HG03175 (cell line): ENCODE measurements at regions not wholly inside any gene's neighbourhood (a gene's known extent, or its start where the extent isn't known, plus 50 kb on each side); places are given as distances from the start of the nearest gene placed in this dataset.

Experiments
- ATAC-seq: cut with Tn5 transposase; IDR thresholded peaks from one replicate; pipeline ENCODE4 v1.9.1; 2021; ENCODE audit warnings: mild to moderate bottlenecking, moderate library complexity; ENCODE audit not compliant: unreplicated experiment

DNA sequence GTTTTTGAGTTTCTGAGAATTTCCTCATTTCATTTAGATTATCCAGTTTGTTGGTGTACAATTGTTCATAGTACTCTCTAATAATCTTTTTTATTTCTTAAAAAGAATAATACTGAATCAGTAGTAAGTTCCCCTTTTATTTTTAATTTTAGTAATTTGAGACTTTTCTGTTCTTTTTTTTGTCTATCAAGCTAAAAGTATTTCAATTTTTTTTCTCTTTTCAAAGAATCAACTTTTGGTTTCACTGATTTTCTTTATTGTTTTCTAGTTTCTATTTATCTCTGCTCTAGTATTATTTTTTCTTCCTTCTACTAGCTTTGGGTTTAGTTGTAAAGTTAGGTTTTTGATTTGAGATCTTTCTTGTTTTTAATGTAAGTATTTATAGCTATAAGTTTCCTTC lies 60.6 kb upstream of the ARL15 start:
- no peak for ATAC-seq

DNA sequence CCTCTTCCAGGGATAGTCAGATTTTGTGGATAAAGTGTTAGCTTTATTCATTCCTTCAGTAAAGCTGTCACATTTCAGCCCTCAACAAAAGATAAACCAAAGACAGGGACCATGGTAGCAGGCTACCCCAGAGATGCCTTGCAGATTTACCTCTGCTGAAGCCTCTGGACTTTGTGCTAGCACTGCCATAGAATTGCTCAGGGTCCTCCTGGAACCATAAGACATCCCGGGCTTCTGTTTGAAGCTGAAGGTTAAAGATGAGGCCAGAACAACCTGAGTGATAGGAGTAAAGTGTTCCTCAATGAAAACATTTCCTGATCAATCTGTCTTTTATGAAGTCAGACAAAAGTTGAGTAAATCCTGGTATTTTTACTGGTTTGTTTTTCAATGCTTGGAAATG lies 57.5 kb upstream of the ARL15 start:
- ATAC-seq, result no peak

DNA sequence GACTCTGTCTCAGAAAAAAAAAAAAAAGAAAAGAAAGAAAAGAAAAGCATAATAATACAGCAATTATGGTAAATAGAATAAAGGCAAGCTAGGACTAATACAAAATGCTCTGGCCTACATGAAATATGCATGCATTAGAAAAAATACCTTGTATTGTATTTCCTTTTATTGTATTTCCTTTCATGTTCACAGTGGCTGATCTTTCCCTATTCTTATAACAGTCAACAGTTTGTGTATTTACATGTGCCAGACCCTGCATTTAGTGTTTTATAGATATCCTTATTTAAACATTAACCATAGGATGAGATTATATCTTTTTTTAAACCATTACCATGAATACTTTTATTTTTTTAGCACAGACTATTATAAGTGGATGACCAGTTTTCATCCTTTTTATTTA lies 56.3 kb upstream of the ARL15 start:
- ATAC-seq, result no peak

GRCh38 chr5:54363669-54364068 lies 53.3 kb upstream of the ARL15 start:
- no peak for ATAC-seq

GRCh38 chr5:54362992-54363625 lies 52.7 kb upstream of the ARL15 start:
- no peak for ATAC-seq

DNA sequence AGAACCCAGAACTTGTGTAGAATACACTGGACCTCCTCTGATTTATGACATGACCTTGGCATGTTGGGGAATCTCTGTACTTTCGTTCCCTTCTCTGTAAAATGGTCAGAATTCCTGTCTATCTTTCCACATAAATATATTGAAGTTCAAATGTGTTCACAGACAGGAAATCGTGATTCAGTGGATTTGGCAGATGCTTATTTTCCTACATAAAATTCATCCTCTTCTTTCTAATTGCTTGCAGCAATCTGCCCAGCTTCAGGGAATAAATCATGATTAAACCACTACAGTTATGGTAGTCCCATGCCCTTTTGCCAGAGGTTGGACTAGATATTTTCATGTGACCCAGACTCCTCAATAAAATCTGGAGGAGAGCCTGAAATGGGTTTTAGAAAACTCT lies 52.1 kb upstream of the ARL15 start:
- no peak for ATAC-seq

DNA sequence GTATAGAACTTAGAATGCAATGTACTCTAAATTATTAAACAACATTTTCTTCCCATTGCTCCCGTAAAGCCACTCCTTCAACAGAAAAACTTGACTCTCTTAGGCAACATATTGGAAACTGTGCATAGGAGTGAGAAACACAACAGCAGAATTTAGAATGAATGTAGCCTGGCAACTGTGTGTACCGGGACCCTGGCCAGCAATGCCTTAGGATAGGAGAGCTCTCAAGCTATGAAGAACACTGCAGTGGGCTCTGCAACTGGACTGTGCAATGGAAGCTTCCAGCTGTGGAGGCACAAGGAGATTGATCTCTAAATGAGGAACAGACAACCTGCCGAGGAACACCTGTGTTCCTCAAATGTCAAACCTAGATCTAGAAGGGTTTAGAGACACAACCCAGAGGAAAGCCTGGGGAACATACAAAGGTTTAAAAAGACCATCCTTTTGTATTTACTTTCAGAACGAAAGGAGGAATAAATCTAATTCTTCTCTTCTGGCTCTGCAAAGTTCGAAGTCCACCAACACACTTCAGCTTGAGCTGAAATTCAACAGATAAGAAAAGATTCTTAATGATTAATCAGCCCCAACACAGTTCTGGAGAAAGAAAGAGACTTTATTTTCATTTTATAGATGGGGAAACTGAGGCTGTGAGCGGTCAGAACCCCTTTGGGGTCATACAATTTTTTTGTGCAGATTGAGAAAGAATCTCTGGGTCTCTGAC lies 51.5 kb upstream of the ARL15 start:
- ATAC-seq, result no peak

- ATAC-seq, result no peak
Observed at GRCh38 chr5:54360925-54361662, 50.7 kb upstream of the ARL15 start.
